ENCODE measurements at regions not wholly inside any gene's neighbourhood (a gene's known extent, or its start where the extent isn't known, plus 50 kb on each side); places are given as distances from the start of the nearest gene placed in this dataset.

DNA sequence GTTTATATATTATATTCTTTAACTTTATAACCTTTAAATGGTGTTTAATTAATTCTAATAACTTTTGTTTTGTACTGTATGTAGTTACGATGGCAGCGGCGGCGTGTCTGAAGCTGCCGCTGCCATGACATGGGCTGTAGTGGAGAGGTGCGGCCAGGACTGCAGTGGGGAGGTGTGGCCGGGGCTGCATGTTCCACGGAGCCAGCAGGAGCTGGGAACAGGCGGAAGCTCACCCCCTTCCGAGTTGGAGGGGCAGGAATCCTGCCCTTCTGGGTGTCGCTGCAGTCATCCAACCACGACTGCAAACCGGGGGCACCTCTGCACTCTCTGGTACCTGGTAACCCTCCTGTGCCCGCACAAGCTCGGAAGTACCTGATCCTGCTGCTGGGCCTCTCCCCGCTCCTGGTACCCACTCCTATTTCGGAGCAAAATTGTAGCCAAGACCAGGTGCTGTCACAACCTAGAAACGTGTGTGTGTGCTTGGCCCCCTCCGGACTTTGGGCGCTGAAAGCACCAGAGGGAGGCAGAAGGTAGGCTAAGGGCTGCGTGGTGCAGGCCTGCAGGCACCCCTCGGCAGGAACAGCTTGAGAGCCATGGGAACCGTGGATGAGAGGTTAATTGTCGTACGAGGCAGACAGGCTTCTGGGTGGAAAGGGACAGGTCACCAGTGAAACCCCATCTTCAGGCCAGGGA lies 1329.7 kb upstream of the SLC39A10 start:
- Histone ChIP-seq H3K4me3 (ENCODE audit: extremely low read depth in 1 of 4, insufficient read depth in 2 of 4, low read depth in 3 of 4, low read length in 4 of 4) (no peak overlapping the region), H3K79me1 (ENCODE audit: low read depth, low read length) (no peaks in the 10 kb centered on the region), H4K5ac (ENCODE audit: insufficient read length, low read depth, low read length) (no peak overlapping the region), H3K4ac (replicated peaks; ENCODE audit: insufficient read length, low read depth, low read length) (no peak overlapping the region), H3K4me2 (ENCODE audit: insufficient read depth in 1 of 2, low read depth in 2 of 2, low read length in 2 of 2) (no peak overlapping the region), H3K23ac (ENCODE audit: insufficient read length) (no peak overlapping the region), H4K8ac (ENCODE audit: extremely low read depth, insufficient read depth, low read length) (no peak overlapping the region; the same call in 1 of the 2 replicates), H2BK12ac (ENCODE audit: low read depth, low read length) (no peak overlapping the region), H3K27ac (ENCODE audit: low read depth, low read length) (no peak overlapping the region), H4K91ac (replicated peaks; ENCODE audit: insufficient read length, low read length) (no peak overlapping the region), H3K79me2 (ENCODE audit: control insufficient read depth in 1 of 2, insufficient read depth in 2 of 2, low read length in 2 of 2) (no peaks in the 10 kb centered on the region), H2AK5ac (ENCODE audit: low read depth, low read length) (no peak overlapping the region), H2BK20ac (ENCODE audit: low read length) (no peak overlapping the region), H3K56ac (replicated peaks; ENCODE audit: insufficient read length, low read depth, low read length) (no peak overlapping the region), H3K18ac (ENCODE audit: extremely low read depth, low read length) (no peak overlapping the region), H3K4me1 (replicated peaks in 1 of 4; ENCODE audit: control insufficient read depth in 3 of 4, insufficient read depth in 4 of 4, low read length in 3 of 4) (no peaks in the 10 kb centered on the region; a peak in 1 of 7 replicates), H2BK5ac (ENCODE audit: low read depth, low read length) (no peak overlapping the region), H2BK15ac (ENCODE audit: low read length) (no peak overlapping the region), H3K23me2 (ENCODE audit: low read depth, low read length) (no peaks in the 10 kb centered on the region), H3K36me3 (ENCODE audit: control insufficient read depth in 2 of 4, insufficient read depth in 4 of 4, low read length in 3 of 4) (no peaks in the 10 kb centered on the region), H3K9ac (replicated peaks in 1 of 4; ENCODE audit: extremely low read depth in 1 of 4, low read depth in 3 of 4, low read length in 3 of 4) (no peak overlapping the region), H2AFZ (ENCODE audit: low read length) (peak overlapping the region; percentile 6; the same call in 1 of the 2 replicates), H3K9me3 (ENCODE audit: insufficient read depth in 2 of 2, low read depth in 1 of 2, low read length in 1 of 2) (no peaks in the 10 kb centered on the region), H3K14ac (ENCODE audit: insufficient read length) (no peak overlapping the region), H4K20me1 (replicated peaks in 1 of 2; ENCODE audit: control insufficient read depth in 1 of 2, insufficient read depth in 2 of 2, low read length in 2 of 2) (no peaks in the 10 kb centered on the region), H2BK120ac (replicated peaks; ENCODE audit: low read depth, low read length) (no peak overlapping the region), H3K27me3 (replicated peaks in 1 of 4; ENCODE audit: control insufficient read depth in 3 of 4, extremely low read depth in 1 of 4, insufficient read depth in 3 of 4, low read length in 3 of 4) (peaks cover 0 to 1% (median 0%) of the 10 kb centered on the region in 4 experiments; a peak in 1 of 7 replicates)
- TF ChIP-seq RXRA (IDR thresholded peaks at IDR 0.05; ENCODE audit: insufficient read depth, low read depth, low read length) (no peak), KDM1A (IDR thresholded peaks at IDR 0.05; ENCODE audit: borderline replicate concordance, low read length) (no peak), MAFK (IDR thresholded peaks at IDR 0.05; ENCODE audit: low read depth, low read length) (no peak), JUND (IDR thresholded peaks at IDR 0.05; ENCODE audit: low read length) (no peak), TAF7 (optimal IDR thresholded peaks at IDR 0.05; ENCODE audit: borderline replicate concordance, low read depth, low read length) (no peak)
- TF ChIP-seq, protein P1, sequence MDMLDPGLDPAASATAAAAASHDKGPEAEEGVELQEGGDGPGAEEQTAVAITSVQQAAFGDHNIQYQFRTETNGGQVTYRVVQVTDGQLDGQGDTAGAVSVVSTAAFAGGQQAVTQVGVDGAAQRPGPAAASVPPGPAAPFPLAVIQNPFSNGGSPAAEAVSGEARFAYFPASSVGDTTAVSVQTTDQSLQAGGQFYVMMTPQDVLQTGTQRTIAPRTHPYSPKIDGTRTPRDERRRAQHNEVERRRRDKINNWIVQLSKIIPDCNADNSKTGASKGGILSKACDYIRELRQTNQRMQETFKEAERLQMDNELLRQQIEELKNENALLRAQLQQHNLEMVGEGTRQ (IDR thresholded peaks at IDR 0.05; ENCODE audit: low read length) = no peak
- CTCF ChIA-PET (ENCODE audit: partially characterized antibody) = no interaction called here
- FAIRE-seq = no peak
- POLR2A ChIA-PET (ENCODE audit: partially characterized antibody) = no interaction called here
- WGBS, 2 experiments (ENCODE audit: extremely low coverage in 1 of 2, insufficient coverage in 1 of 2, insufficient read length in 1 of 2, insufficient replicate concordance in 2 of 2, low coverage in 1 of 2, low lambda C conversion rate in 2 of 2, missing lambda C conversion rate in 1 of 2) = 88% methylated on average over 23 of the region's 25 CpGs; no CpG with 5 or more reads in 1 of the 2 experiments
- DNase-seq (ENCODE audit: low read depth in 1 of 2, low spot score in 2 of 2) = no peak
